Right renal pelvis (tissue), 4 donors: ENCODE measurements at regions not wholly inside any gene's neighbourhood (a gene's known extent, or its start where the extent isn't known, plus 50 kb on each side); places are given as distances from the start of the nearest gene placed in this dataset.

Experiments
- DNase-seq, 4 donors: peaks; one replicate each; pipeline ENCODE4 v3.0.0-alpha.2; 2013; ENCODE audit warnings: low read depth in 4 of 4, low spot score in 3 of 4, missing footprints in 1 of 4

DNA sequence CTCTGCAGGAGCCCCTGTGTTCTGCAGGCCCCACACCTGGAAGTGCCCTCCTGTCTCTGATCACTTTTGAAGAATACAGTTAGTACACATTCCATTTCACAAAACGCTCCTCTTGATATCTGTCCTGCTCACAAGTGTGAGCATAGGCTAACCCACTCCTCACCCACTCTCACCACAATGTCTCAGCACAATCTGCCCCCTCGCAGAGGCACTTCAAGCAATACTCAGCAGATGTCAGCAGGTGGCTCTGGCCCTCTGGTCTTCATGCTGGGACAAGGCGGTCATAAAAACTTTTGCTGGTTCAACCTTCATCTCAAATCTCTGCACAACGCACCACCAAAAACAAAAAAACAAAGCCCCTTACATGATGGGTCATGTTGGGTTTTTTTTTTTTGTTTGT lies 671.2 kb downstream of the MATN1 start:
- no peak for DNase-seq

DNA sequence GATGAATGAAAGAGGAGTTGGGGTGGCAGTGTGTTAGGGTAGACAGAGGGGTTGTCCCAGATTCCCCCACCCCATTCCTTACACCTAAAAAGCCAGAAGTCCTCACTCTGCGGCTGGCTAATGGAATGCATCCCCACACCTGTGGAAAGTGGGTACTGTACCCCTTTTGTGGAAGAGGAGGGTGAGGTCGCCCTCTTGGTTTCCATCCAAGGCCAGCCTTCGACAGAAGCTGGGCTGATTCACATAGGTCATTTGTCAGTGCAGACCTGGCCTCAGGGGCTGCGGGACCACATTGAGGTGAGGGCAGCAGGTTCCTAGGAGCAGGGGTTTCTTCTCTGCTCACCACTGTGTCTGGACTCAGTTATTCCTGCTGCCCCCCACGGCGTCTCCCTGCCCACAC lies 671.6 kb downstream of the MATN1 start:
- DNase-seq, result no peak

DNA sequence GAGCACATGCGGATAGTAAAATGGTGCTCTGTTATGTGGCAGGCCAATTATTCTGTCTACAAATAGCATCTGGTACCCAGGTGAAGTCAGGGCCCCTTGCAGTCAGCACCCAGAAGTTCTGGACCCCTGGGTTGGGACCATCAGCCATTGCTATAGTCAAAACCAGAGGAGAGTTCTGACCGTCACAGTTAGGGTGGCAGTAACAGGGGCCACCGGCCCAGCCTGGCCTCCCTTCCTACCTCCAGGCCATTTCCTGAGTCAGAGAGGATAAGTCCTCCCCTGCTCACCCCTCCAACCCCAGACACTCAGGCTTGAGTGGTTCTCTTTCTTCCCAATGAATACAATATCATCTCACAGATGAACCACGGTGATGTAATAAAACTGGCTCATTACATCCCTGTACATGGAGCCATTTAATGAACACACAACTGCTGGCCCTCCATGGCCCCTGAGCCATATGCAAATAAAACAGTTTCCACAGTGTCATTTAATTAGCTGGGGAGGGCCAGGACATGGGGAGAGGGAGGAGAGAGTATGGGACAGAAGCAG lies 673.6 kb downstream of the MATN1 start:
- DNase-seq, result no peak

DNA sequence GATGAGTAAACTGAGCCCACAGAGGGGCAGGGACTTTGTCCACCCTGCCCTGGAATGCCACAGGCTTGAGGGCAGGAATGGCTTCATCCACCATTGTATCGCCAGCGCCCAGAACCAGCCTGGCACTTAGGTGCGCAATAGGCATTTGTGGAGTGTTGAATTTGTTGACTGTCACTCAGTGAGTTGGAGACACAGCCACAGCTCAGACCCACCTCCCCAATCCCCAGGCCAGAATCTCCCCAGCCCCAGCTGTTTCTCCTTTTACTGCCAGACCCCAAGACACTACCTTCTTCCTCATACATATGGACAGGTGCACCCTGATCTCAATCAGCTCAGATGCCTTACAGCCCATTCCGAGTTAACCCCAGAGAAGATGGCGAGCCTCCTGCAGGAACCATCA lies 674.5 kb downstream of the MATN1 start:
- no peak for DNase-seq

DNA sequence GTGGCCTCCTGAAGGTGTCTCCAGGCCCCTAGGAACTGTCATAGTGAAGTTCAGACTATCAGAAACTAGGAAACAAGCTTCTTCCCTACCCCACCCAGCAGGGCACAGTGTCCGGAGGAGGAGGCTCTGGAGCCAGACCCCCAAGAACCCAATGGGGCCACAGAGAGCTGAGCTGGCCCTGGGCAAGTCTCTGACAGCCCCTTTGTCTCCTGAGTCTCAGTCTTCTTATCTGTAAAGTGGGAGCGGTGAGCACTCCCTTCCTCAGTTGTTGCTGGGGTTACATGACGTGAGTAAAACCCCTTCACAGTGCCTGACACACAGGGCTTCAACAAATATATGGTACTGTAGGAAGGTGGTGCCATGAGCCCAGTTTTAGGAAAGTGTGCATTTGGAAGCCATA lies 675.8 kb downstream of the MATN1 start:
- DNase-seq, result no peak

DNA sequence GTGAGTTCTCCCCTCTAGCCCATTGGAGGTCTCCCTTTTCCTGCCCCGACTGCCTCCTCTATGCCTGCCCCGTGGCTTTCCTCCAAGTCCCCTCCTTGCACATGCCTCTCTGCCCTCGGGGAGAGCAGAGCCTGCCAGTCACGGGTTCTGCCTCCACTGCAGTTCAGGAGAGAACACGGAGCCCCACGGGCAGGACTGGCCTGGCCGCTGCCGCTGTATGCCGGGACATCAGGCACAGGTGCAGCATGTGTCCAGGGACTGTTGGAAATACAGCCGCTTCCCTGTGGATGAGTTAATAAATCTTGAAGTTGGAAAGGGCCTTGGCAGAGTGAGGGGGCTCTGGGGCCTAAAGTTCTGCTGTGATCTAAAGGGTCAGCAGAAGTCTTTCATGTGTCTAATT lies 676.6 kb downstream of the MATN1 start:
- DNase-seq, result no peak

DNA sequence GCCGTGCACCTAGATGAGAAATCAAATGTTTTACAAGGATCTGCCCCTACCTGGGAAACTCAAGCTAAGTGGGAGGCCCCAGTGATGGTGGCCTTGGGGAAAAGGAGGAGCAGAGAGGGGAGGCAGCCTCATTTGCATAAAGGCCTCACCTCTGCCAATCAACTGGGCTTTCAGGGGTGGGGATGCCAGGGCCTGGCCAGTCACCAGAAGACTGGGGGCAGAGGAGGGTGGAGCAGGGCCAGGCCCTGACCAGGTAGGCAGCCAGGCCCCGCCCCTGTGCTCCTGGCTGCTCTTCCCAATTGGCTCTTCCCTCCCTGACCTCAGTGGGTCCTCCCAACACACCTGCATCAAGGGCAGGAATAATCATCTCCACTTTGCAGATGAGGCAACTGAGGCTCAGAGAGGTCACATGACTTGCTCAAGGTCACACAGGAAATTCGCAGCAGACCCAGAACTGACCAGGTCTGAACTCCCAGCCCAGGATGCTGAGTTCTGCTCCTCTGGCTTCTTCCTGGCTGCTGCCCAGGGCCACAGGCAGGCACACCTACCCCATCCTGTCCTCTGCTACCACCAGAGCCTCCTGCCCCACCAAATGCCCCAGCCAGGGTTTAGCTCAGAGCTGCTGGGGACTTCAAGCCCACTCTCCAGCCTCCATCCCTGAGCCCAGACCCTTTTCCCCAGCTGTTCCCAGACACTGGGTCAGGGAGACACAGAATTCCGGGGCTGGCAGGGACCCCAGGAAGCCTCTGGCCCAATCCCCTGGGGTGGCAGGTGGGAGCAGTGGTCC lies 677.9 kb downstream of the MATN1 start:
- no peak for DNase-seq

DNA sequence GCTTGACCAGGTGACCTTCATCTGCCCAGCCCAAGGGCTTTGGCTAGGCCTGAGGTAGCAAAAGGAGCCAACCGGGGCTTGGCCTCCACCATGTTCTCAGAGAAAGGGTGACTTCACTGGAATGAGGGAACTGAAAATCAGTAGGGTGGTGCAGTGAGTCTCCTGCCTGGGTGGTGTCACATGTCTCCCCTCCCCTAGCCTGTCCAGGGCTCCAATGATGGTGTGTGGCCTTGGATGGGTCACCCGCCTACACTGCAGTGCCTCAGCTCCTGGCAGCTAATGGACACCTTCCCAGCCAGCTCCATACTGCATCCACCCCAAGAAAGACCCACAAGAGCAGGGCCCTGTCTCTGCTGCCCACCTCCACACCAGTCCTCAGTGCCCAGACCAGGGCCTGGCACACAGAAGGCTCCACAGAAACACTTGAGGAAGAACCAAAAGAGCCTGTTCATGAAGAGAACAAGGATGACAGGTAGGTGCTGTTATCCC lies 678.7 kb downstream of the MATN1 start:
- no peak for DNase-seq

DNA sequence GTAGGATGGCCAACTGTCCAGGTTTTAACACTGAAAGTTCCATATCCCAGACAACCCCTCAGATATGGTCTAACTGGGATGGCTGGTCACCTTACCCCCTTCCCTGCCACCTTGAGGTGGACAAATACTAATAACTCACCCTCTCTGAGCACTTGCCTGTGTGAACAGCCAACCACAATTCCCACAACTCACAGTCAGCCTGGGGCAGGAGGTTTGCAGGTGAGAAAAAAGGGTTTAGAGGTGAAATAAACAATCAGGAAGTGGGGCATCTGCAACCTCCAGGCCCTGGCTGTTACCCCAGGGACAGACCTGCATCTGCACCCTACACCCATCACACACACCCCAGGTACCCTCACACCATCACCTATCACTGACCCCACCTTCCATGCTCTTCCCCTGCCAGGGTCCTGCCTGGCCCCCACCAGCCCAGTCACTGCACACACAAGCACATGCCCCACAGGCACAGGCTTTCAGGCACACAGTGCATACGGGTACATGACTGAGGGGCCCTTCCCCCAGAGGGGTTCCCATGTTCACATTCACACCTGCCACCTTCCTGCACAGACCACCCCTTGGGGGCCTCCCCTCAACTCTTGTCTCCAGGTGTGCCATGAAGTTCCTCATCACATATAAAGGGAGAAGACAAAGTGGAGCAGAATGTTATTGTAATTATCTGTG lies 679.5 kb downstream of the MATN1 start:
- DNase-seq, result no peak

DNA sequence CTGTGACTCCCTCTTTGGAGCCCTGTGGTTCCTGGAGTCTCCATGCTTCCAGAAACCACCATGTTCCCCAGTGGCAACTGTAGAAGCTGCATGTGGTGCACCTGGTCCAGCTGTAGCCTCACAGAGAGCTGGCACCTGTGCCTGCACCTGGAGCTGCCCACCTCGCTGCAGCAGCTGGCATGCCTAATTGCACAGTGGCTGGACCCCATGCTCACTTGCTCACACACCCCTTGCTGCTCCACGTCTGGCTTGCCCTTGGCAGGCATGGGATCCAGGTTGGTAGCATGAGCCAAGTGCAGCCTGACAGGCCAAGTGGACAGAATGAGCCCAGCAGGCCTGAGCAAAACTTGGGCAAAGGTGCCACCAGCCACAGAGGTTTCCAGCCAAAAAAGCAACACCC lies 680.1 kb downstream of the MATN1 start:
- no peak for DNase-seq

DNA sequence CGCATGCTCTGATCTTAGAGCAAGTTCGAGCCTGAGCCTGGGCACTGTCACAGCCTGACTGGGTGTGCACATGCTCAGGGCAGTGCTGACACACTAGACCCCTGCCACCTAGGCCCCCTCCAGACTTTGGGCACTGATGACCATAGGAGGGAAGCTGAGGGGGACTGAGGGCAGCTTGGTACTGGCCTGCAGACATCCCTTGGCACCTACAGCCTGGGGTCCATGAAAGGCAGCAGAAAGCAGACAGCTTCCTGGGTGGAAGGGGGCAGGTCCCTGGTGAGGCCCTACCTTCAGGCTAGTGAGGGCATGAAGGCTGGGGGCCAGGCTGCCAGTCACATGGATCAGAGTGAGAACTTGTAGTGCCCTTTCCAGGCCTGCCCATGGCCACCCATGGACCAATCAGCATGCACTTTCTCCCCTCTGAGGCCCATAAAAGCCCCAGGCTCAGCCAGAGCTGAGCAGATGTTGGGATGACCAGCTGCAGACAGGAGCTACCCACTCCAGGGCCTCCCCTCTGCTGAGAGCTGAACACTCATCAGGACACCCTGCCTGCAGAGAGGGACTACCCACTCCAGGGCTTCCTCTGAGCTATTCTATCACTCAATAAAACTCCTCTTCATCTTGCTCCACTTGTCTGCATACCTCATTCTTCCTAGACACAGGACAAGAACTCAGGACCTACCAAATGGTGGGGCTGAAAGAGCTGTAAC lies 680.8 kb downstream of the MATN1 start:
- no peak for DNase-seq

DNA sequence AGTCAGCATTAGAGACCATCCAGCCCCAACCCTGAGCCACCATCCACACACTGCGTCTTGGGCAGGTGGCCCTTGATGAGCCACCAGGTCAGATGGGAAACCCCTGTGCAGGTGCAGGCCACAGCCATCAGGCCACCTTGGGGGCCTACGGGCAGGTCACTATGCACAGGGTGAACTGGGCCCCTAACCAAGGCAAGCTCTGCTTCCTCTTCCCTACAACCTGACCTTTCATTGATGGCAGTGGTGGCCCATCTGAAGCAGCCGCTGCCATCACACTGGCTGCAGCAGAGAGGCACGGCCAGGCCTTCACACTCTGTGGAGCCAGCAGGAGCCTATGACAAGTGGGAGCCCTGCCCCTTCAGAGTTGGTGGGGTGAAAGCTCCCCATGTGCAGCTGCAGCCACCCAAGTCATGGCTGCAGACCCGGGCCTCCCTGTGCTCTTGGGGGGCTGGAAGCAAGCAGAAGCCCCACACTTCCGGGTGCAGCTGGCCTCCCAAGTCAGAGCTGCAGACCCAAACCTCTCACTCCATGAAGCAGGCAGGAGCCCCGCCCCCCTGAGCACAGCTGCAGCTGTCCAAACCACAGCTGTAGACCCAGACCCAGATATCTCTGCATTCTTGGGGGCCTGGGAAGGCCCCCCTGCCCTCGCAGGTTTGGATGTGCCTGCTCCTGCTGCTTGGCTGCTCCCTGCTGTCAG lies 681.5 kb downstream of the MATN1 start:
- no peak for DNase-seq

DNA sequence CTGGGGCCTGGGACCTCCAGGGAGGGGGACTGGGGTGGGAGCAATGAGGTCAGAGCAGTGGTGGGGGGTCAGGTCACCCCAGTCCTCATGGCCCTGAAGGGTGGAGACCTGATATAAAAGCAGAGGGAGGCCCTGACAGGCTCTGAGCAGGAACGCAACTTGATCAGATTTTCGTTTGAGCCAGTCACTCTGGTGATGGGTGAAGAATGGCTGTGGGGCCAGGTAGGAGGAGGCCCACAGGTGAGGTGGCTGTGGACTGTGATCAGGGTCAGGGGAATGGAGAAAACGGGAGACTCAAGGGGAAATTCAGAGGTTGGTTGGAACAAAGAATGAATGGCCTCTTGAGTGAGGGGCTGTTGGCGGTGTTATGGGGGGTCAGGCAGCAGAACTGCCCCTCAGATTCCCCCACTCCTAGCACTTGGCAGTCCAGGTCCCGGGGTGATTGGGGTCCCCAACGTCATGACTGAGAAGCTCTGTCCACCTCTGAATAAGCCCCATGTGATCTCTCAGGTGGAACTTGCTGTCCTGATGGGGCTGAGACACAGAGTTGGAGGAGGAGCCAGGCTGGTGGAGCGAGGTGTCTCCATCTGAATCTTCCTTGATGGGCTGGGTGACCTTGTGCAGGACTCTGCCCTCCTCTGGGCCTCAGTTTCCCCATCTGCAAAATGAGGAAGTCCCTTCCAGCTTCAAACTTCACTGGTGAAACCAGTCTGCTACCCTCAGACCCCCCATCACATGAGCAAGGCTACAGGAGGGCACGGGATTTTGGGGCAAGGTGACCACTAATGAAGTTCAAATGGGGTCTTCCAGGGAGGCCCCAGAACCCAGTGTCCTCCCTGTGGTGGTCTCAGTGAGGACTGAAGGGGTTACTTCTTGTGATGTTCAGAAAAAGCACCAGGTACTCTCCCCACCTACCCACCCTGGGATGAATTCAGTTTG lies 683.0 kb downstream of the MATN1 start:
- DNase-seq, result no peak

DNA sequence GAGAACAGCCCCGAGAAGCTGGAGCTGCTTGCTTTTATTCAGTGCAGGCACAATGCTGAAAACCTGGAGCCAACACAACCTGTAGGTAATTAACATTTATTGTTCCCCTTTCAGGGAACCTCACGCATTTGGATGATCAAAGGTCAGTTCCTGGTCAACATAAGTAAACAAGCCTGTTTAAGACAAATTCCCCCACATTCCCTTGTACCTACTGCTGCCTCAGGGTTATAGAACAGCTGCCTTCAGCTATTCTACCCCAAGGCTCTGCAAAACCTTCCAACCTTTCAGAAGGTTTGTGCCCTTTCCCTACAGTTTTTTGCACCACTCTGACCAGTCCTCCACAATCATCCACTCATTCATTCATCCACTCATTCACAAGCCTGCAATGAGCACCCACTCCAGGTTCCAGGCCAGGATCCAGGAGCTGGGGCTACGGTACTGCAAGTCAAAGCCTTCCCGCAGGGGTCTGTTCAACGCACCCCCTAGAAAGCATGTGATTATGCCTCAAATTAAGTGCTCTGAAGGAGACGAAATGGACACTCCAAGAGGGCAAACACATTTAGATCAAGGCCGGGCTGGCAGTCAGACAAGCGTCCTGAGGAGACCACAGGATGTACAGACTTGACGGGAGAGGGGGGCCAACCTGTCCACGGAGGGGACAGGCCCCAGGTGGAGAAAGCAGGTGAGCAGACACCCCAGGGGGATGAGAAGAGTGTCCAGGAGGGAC lies 683.9 kb downstream of the MATN1 start:
- DNase-seq, result no peak

DNA sequence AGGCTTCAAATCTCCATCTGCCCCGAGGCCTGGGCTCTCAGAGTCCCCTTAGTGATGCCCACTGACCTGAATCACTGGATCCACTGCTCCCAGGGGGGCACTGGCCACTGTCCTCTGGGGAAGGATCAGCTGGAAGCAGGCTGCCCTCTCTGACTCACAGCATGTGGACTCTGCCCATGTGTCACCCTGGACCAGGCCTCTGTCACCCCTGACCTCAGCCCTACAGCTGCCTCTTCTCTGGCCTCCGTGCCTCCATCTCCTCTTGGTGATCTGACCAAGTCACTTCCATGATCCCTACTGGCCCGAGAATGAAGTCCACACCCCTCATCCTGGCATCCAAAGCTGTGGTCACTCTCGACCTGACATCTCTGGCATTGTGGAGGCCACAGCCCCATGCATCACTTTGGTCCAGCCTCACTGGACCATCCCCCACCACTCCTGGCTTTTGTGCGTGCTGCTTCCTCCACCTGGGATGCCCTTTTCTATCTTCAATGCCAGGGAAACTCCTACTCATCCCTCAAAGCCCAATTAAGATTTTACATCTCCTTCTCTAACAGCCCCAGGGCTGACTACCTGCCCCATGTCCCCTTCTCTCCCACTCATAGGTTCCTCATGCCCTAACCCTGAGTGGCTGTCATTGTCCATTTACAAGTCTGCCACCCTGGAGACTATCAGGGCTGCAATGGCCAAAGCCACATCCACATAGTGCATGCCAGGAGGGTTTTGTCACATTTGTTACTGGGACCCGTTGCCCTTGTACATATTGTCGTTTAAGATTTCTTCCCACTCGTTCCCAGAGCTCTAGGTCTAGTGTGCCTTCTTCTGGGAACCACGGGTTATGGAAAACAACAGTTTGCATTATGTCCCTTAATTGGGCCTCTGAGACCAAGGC lies 685.0 kb downstream of the MATN1 start:
- no peak for DNase-seq

DNA sequence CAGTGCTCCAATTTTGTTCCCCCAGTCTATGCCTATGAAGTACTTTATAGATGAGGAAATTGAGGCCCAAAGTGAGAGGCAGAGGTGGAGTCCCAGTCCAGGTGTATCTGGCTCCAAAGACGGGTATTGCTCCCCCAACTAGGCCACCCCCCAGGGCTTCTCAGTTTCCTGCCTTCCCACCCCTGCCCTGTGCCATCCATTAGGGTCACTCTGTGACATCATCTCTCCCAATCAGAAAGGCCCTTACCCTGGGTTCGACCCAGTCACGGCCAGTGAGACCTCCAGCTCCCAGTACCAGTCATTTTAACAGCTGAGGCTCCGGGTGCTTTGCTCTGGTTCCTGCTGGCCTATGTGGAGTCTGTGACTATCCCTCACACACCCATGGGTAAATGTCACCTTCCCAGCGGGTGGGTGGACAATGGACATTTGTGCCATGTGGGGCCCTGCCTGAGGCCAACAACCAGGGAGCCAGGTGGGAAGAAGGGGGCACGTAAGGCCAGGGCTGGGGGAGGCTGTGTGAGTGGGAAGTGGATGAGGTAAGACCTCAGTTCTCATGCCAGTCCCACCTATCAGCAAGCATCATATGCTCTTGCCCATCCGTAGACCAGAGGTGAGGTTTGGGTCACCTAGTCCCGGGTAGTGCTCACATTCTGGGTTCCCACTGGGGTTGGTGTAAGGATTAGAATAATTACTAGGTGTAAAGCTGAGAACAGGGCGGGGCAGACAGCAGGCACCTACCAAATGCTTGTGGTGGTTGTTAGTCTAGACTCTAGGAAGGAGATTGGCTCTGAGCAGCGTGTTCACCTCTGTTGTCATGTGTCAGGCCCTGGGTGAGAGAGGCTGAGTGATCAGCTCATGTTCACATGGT lies 685.9 kb downstream of the MATN1 start:
- no peak for DNase-seq

DNA sequence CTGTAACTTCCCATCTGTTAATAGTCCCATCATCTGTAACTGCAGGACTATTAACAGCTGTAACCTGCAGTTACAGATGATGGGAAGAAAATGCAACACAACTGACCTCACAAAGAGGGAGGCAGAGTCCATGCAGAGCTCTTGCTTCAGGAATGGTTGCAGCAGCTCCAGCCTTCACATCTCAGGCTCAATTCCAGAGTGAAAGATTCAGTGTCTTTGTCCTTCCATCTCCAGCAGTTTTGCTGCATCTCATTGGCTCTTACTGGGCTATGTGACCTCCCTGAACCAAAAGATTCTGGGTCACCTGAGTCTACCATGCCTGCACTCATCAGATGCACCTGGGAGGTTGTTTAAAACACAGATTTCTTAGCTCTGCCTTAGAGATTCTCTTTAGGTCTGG lies 686.7 kb downstream of the MATN1 start:
- DNase-seq, result no peak
